ENCODE measurements at regions not wholly inside any gene's neighbourhood (a gene's known extent, or its start where the extent isn't known, plus 50 kb on each side); places are given as distances from the start of the nearest gene placed in this dataset.

- TF ChIP-seq POLR2A (IDR thresholded peaks at IDR 0.05), result no peak
- TF ChIP-seq CTCF (IDR thresholded peaks at IDR 0.05), result no peak
- TF ChIP-seq EP300 (IDR thresholded peaks at IDR 0.05), result no peak
These were observed 213.5 kb upstream of the ACVR2A start for GRCh38 chr2:147631294-147631693.
